ENCODE measurements at regions not wholly inside any gene's neighbourhood (a gene's known extent, or its start where the extent isn't known, plus 50 kb on each side); places are given as distances from the start of the nearest gene placed in this dataset.

DNA sequence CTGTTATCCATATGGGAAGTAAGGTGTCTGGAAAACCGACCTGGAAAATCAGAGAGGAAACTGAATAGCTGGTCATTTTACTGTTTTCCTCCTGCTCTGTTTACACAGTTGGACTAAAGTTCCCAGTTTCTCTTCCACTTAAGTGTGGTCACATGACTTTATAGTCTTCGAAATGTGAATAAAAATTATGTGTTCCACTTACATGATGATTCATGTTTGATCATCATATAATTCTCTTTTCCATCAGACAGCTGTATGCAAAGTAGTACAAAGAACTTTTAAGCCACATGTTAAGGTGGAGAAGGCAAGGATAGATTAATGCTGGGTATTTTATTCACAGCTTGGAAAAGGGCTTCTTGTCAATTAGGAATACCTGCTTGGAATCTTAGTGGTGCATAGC, 525.5 kb upstream of the BCHE start:
- Histone ChIP-seq H3K36me3 (ENCODE audit: insufficient read depth, low read length) (no peaks in the 10 kb centered on the region), H3K27me3 (ENCODE audit: insufficient read depth, low read length) (no peaks in the 10 kb centered on the region), H2AFZ (ENCODE audit: low read length, unreplicated experiment) (no peak overlapping the region), H3K27ac (ENCODE audit: low read depth, low read length) (no peak overlapping the region), H3K4me3 (ENCODE audit: low read depth, low read length) (no peak overlapping the region), H3K79me2 (ENCODE audit: control insufficient read depth, insufficient read depth, low read length, unreplicated experiment) (no peaks in the 10 kb centered on the region), H3K4me1 (ENCODE audit: control insufficient read depth, insufficient read depth, low read length, unreplicated experiment) (no peaks in the 10 kb centered on the region)

DNA sequence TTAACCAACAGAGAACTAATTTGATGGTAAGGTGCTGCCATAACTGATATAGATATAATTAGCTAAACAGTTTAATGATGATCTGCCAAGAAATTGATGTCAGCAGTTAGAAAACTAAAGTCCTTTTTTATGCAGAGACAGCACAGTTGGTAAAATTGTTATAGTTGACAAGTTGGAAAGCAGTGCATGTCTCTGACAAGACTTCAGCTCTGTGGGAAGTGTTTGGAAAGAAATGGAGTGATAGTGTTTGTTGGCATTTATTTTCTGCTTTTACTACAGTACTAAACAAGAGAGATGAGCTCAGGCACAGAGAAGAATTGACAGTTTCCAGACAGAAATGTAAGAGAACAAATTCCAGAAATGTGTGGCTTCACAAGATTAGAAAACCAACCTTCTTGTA, 523.5 kb upstream of the BCHE start:
- no peaks in the 10 kb centered on the region for H3K4me1 ChIP-seq (ENCODE audit: control insufficient read depth, insufficient read depth, low read length, unreplicated experiment)
- no peaks in the 10 kb centered on the region for H3K27me3 ChIP-seq (ENCODE audit: insufficient read depth, low read length)
- no peaks in the 10 kb centered on the region for H3K79me2 ChIP-seq (ENCODE audit: control insufficient read depth, insufficient read depth, low read length, unreplicated experiment)
- no peak overlapping the region for H2AFZ ChIP-seq (ENCODE audit: low read length, unreplicated experiment)
- no peaks in the 10 kb centered on the region for H3K36me3 ChIP-seq (ENCODE audit: insufficient read depth, low read length)
- no peak overlapping the region for H3K4me3 ChIP-seq (ENCODE audit: low read depth, low read length)
- no peak overlapping the region for H3K27ac ChIP-seq (ENCODE audit: low read depth, low read length)

DNA sequence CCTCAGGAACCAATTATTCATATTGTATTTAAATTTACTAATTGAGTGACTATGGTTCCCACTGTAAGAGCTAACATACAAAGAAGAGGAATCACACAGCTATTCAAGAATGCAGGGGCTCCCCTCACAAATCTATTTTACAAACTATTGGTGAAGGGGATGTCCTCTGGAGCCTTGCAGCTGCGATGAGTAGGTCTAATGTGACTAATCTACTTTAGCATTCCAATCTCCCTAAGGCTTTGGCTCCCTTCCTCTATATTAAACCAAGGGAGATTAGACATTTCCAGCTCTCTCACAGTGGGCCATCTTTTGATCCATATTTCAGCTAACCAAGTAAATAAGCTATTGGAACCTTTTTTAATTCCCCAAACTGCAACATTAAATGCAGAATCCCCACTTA, 514.2 kb upstream of the BCHE start:
- Histone ChIP-seq H3K79me2 (ENCODE audit: control insufficient read depth, insufficient read depth, low read length, unreplicated experiment) (no peaks in the 10 kb centered on the region), H3K4me3 (ENCODE audit: low read depth, low read length) (no peak overlapping the region), H3K4me1 (ENCODE audit: control insufficient read depth, insufficient read depth, low read length, unreplicated experiment) (no peaks in the 10 kb centered on the region), H3K27ac (ENCODE audit: low read depth, low read length) (no peak overlapping the region), H3K36me3 (ENCODE audit: insufficient read depth, low read length) (no peaks in the 10 kb centered on the region), H2AFZ (ENCODE audit: low read length, unreplicated experiment) (no peak overlapping the region), H3K27me3 (ENCODE audit: insufficient read depth, low read length) (no peaks in the 10 kb centered on the region)

DNA sequence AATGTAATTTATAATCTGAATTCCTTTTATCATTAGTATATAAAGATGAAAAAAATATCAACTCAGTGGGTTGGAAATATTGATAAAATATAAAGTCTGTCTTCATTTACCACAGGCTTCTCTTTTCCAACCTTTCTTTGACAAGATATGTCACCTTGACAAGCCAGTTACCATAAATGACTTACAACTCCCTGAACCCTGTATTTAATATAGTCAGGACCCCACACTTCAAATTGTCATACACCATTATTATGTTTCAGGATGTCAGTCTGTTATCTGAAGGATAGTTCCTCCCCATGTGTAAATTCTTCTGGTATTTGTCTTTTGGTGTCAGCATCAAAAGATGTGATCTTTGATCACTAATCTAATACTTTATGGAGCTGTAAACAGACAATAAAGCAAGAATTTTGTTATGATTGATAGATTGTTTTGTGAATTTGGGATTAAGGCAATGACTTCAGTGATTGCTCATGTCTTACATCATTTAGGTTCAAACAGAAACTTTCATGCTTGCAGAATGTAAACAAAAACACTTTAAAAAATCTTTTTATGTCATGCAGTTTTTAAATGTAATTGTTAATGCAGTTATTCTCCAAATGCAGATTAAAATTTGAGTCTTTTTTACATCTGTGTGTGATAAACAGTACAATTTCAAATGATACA, 503.5 kb upstream of the BCHE start:
- H3K4me1 ChIP-seq (ENCODE audit: control insufficient read depth, insufficient read depth, low read length, unreplicated experiment) = no peaks in the 10 kb centered on the region
- H3K27me3 ChIP-seq (ENCODE audit: insufficient read depth, low read length) = no peaks in the 10 kb centered on the region
- H3K4me3 ChIP-seq (ENCODE audit: low read depth, low read length) = no peak overlapping the region
- H3K79me2 ChIP-seq (ENCODE audit: control insufficient read depth, insufficient read depth, low read length, unreplicated experiment) = no peaks in the 10 kb centered on the region
- no peaks in the 10 kb centered on the region for H3K36me3 ChIP-seq (ENCODE audit: insufficient read depth, low read length)
- H2AFZ ChIP-seq (ENCODE audit: low read length, unreplicated experiment) = no peak overlapping the region
- no peak overlapping the region for H3K27ac ChIP-seq (ENCODE audit: low read depth, low read length)

DNA sequence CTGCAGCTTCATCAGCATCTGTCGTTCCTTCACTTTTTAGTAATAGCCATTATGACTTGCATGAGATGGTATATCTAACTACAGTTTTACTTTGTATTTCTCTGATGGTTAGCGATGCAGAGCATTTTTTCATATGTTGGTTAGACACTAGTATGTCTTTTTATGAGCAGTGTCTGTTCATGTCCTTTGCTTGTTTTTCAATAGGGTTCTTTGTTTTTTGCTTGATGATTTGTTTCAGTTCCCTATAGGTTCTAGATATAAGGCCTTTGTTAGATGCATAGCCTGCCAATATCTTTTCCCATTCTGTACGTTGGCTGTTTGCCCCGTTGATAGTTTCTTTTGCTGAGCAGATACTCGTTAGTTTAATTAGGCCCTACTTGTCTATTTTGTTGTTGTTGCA, 487.2 kb upstream of the BCHE start:
- no peaks in the 10 kb centered on the region for H3K36me3 ChIP-seq (ENCODE audit: insufficient read depth, low read length)
- no peak overlapping the region for H3K27ac ChIP-seq (ENCODE audit: low read depth, low read length)
- no peaks in the 10 kb centered on the region for H3K4me1 ChIP-seq (ENCODE audit: control insufficient read depth, insufficient read depth, low read length, unreplicated experiment)

DNA sequence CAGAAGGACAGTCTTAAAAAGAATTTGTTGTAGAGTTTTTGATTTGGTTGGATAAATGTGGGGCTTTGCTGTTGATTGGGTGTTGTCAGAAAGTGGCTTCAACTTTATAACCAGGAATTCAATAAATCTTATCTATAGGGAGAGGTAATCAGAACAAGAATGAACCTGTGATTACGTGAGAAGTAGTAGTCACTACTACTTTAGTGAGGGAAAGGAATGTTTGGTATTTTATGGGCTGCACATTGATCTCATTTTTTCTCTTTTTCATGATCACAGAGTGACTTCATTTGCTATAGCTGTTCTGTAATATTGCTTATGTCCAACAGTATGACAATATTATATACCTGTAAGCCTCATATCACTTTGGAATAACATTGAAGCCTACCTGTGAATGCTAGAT, 485.2 kb upstream of the BCHE start:
- Histone ChIP-seq H3K79me2 (ENCODE audit: control insufficient read depth, insufficient read depth, low read length, unreplicated experiment) (no peaks in the 10 kb centered on the region), H3K27me3 (ENCODE audit: insufficient read depth, low read length) (no peaks in the 10 kb centered on the region), H3K4me1 (ENCODE audit: control insufficient read depth, insufficient read depth, low read length, unreplicated experiment) (no peaks in the 10 kb centered on the region), H3K27ac (ENCODE audit: low read depth, low read length) (no peak overlapping the region), H3K4me3 (ENCODE audit: low read depth, low read length) (no peak overlapping the region), H3K36me3 (ENCODE audit: insufficient read depth, low read length) (no peaks in the 10 kb centered on the region), H2AFZ (ENCODE audit: low read length, unreplicated experiment) (no peak overlapping the region)

More for the DNA sequence above, 487.2 kb upstream of the BCHE start:
- Histone ChIP-seq H3K27me3 (ENCODE audit: insufficient read depth, low read length) (no peaks in the 10 kb centered on the region), H2AFZ (ENCODE audit: low read length, unreplicated experiment) (no peak overlapping the region), H3K79me2 (ENCODE audit: control insufficient read depth, insufficient read depth, low read length, unreplicated experiment) (no peaks in the 10 kb centered on the region), H3K4me3 (ENCODE audit: low read depth, low read length) (no peak overlapping the region)

DNA sequence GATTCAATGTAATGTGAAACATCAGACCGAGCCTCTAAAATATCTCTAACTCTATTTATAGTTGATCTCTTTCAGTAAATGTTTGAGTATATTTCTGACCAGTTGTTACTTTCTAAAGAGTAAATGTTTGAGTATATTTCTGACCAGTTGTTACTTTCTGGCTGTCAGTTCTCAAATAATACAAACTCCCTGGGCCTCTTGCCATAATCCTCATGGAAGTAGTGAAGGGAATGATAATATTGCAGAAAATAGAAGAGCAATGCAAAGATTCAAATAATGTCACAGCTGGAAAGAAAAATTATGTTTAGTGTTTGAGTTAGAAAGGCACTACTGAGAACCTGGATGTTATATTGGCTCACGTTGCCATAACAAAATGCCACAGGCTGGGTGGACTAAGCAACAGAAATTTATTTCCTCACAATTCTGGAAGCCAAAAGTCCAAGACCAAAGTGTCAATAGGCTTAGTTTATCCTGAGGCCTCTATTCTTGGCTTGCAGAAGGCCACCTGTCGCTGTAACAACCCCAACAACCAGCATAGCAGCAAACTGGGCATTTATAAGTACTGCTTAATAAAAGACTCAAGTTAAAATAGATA, 470.6 kb upstream of the BCHE start:
- Histone ChIP-seq H3K4me3 (ENCODE audit: low read depth, low read length) (no peak overlapping the region), H2AFZ (ENCODE audit: low read length, unreplicated experiment) (no peak overlapping the region), H3K27ac (ENCODE audit: low read depth, low read length) (no peak overlapping the region), H3K27me3 (ENCODE audit: insufficient read depth, low read length) (no peaks in the 10 kb centered on the region), H3K79me2 (ENCODE audit: control insufficient read depth, insufficient read depth, low read length, unreplicated experiment) (no peaks in the 10 kb centered on the region), H3K4me1 (ENCODE audit: control insufficient read depth, insufficient read depth, low read length, unreplicated experiment) (no peaks in the 10 kb centered on the region), H3K36me3 (ENCODE audit: insufficient read depth, low read length) (no peaks in the 10 kb centered on the region)

DNA sequence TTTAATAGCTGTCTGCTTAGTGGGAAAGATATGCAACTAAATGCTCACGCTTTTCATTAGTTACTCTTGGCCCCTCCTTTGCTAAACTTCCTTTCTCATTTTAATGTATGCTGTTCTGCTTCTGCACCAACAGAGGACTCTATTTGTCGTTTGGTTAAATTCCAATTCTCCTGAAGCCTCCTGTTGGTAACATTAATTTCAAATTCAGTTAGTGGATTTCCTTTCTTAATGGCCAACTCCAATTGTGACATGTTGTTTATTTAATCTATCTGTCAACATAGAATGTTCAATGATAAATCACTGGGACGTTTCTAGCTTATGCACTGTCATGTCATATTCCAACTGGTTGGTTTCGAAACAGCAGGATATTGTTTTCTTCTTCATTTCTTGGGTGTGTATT, 467.4 kb upstream of the BCHE start:
- H3K27me3 ChIP-seq (ENCODE audit: insufficient read depth, low read length) = no peaks in the 10 kb centered on the region
- H3K4me3 ChIP-seq (ENCODE audit: low read depth, low read length) = no peak overlapping the region
- no peaks in the 10 kb centered on the region for H3K36me3 ChIP-seq (ENCODE audit: insufficient read depth, low read length)
- no peaks in the 10 kb centered on the region for H3K4me1 ChIP-seq (ENCODE audit: control insufficient read depth, insufficient read depth, low read length, unreplicated experiment)
- no peak overlapping the region for H3K27ac ChIP-seq (ENCODE audit: low read depth, low read length)
- H3K79me2 ChIP-seq (ENCODE audit: control insufficient read depth, insufficient read depth, low read length, unreplicated experiment) = no peaks in the 10 kb centered on the region
- no peak overlapping the region for H2AFZ ChIP-seq (ENCODE audit: low read length, unreplicated experiment)

DNA sequence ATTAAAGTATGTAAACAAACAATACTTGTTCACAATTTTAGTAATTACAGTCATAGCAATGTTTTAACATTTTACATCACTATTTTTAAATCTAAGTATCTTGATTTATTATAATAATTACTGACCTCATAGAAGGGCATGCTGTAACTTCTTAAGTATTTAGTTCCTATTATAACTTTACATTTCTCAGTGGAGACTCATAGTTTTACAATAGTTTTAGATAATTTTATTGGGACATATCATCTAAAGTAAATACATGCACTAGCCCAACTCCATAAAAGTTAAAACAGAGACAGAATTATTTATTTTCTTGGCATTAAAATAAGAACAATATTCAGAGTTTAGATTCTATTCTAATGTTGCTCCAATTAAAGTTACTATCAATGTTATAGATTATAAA, 466.5 kb upstream of the BCHE start:
- no peak overlapping the region for H3K4me3 ChIP-seq (ENCODE audit: low read depth, low read length)
- no peak overlapping the region for H3K27ac ChIP-seq (ENCODE audit: low read depth, low read length)
- H3K4me1 ChIP-seq (ENCODE audit: control insufficient read depth, insufficient read depth, low read length, unreplicated experiment) = no peaks in the 10 kb centered on the region
- no peaks in the 10 kb centered on the region for H3K79me2 ChIP-seq (ENCODE audit: control insufficient read depth, insufficient read depth, low read length, unreplicated experiment)
- H2AFZ ChIP-seq (ENCODE audit: low read length, unreplicated experiment) = no peak overlapping the region
- H3K27me3 ChIP-seq (ENCODE audit: insufficient read depth, low read length) = no peaks in the 10 kb centered on the region
- no peaks in the 10 kb centered on the region for H3K36me3 ChIP-seq (ENCODE audit: insufficient read depth, low read length)

DNA sequence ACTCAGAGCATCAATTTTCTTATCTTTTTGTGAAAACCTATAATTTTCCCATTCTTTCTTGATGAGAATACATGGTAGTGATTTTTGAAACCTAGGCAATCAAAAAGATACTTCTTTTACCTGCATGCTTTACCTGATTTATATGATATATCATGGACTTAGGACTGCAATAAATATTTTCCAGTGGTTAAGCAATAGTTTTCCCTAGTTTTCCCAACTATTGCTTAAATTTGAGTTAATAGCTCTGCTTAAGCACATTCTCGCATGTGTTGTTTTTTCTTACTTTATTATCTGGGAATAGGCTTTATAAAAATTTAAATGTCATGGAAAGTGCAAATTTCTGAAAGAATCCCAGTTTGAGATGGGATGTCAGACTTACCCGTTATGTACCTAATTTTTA, 465.1 kb upstream of the BCHE start:
- Histone ChIP-seq H3K79me2 (ENCODE audit: control insufficient read depth, insufficient read depth, low read length, unreplicated experiment) (no peaks in the 10 kb centered on the region), H3K27me3 (ENCODE audit: insufficient read depth, low read length) (no peaks in the 10 kb centered on the region), H2AFZ (ENCODE audit: low read length, unreplicated experiment) (no peak overlapping the region)

DNA sequence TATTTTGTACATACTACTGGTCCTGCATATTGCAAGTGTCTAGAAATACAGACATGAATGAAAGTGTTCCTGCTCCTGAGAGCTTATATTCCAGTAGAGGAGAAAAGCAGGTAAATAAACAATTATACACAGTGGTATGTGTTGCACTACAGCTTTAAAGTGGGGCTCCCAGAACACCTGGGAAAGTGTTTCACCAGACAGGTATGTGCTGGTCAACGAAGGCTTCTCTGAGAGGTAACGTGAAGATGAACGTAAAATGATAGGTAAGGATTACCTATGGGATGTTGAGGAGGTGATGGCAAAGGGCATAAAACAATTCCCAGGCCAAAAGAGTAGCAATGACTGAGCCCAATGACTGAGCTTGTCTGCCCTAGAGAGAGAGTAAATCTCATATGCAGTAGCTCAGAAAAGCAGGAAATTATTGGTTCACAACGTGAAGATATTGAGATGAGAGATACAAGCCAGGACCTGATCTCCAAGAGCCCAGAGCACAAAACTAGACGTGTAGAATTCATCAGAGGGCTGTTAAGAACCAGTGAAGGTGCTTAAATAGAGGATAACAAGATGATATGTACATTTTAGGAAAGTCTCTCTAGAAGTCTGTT, 459.1 kb upstream of the BCHE start:
- no peak overlapping the region for H2AFZ ChIP-seq (ENCODE audit: low read length, unreplicated experiment)
- no peaks in the 10 kb centered on the region for H3K79me2 ChIP-seq (ENCODE audit: control insufficient read depth, insufficient read depth, low read length, unreplicated experiment)
- H3K27me3 ChIP-seq (ENCODE audit: insufficient read depth, low read length) = no peaks in the 10 kb centered on the region
- no peak overlapping the region for H3K4me3 ChIP-seq (ENCODE audit: low read depth, low read length)
- no peak overlapping the region for H3K27ac ChIP-seq (ENCODE audit: low read depth, low read length)
- no peaks in the 10 kb centered on the region for H3K36me3 ChIP-seq (ENCODE audit: insufficient read depth, low read length)
- H3K4me1 ChIP-seq (ENCODE audit: control insufficient read depth, insufficient read depth, low read length, unreplicated experiment) = no peaks in the 10 kb centered on the region

More for the DNA sequence above, 465.1 kb upstream of the BCHE start:
- no peak overlapping the region for H3K27ac ChIP-seq (ENCODE audit: low read depth, low read length)
- no peaks in the 10 kb centered on the region for H3K4me1 ChIP-seq (ENCODE audit: control insufficient read depth, insufficient read depth, low read length, unreplicated experiment)
- no peak overlapping the region for H3K4me3 ChIP-seq (ENCODE audit: low read depth, low read length)
- H3K36me3 ChIP-seq (ENCODE audit: insufficient read depth, low read length) = no peaks in the 10 kb centered on the region
